Activated CD8-positive, alpha-beta T cell treated with anti-CD3 and anti-CD28 coated beads, Interleukin-2, amount 10 ng/mL, durations not matched to agents 7 days and 5 days (primary cell): ENCODE measurements at regions not wholly inside any gene's neighbourhood (a gene's known extent, or its start where the extent isn't known, plus 50 kb on each side); places are given as distances from the start of the nearest gene placed in this dataset.

Experiments used
- ATAC-seq: fragments of 150-1000 bp; cut with Tn5 transposase; one replicate; pipeline ENCODE4 v1.10.0; 2021; ENCODE audit warnings: moderate library complexity
- CTCF ChIA-PET: fragments of 350-600 bp; sonication (Branson Sonifier 250); formaldehyde crosslinking; loops from one replicate; lab custom pipeline; 2021; ENCODE audit warnings: antibody characterized with exemption; lab: Charles Lee
- POLR2A ChIA-PET: fragments of 350-600 bp; sonication (Branson Sonifier 250); formaldehyde crosslinking; loops from one replicate; lab custom pipeline; 2021; ENCODE audit warnings: antibody characterized with exemption; lab: Charles Lee
- DNase-seq: peaks from one replicate; pipeline ENCODE4 v3.0.0-alpha.2; 2020
- H3K27ac Mint-ChIP-seq: one replicate; pipeline ENCODE4 v1.8.0; 2021; ENCODE audit warnings: mild to moderate bottlenecking, mixed read lengths
- H3K27me3 Mint-ChIP-seq: one replicate; pipeline ENCODE4 v1.8.0; 2021; ENCODE audit warnings: low read depth, mixed read lengths
- H3K36me3 Mint-ChIP-seq: one replicate; pipeline ENCODE4 v1.8.0; 2021; ENCODE audit warnings: low read depth, mixed read lengths
- H3K4me1 Mint-ChIP-seq: one replicate; pipeline ENCODE4 v1.8.0; 2021; ENCODE audit warnings: low read depth, mixed read lengths
- H3K4me3 Mint-ChIP-seq: one replicate; pipeline ENCODE4 v1.8.0; 2021; ENCODE audit warnings: mild to moderate bottlenecking, mixed read lengths
- H3K9me3 Mint-ChIP-seq: one replicate; pipeline ENCODE4 v1.8.0; 2022; ENCODE audit warnings: mixed read lengths; ENCODE audit not compliant: insufficient read depth

- DNase-seq, result no peak
- no peaks in the 10 kb centered on the region for H3K9me3 Mint-ChIP-seq
- ChIA-PET POLR2A (no interaction called here), CTCF (interaction anchor here (0.5 to 0.6 kb wide), 2 partner anchors 38 to 291 kb away, joined by 3 read pairs; no protein-coding TSS in a partner anchor)
- no peak overlapping the region for H3K27ac Mint-ChIP-seq
- H3K4me3 Mint-ChIP-seq, result no peak overlapping the region
- no peaks in the 10 kb centered on the region for H3K36me3 Mint-ChIP-seq
- ATAC-seq, result no peak
- H3K4me1 Mint-ChIP-seq, result no peaks in the 10 kb centered on the region
- H3K27me3 Mint-ChIP-seq, result no peaks in the 10 kb centered on the region
Measured at GRCh38 chr1:218809625-218810024, 364.1 kb upstream of the LYPLAL1 start.

- Mint-ChIP-seq H3K27ac (no peak overlapping the region), H3K4me1 (no peaks in the 10 kb centered on the region), H3K4me3 (no peak overlapping the region), H3K9me3 (no peaks in the 10 kb centered on the region), H3K36me3 (no peaks in the 10 kb centered on the region), H3K27me3 (no peaks in the 10 kb centered on the region)
- ATAC-seq, result no peak
- POLR2A ChIA-PET, result no interaction called here
- DNase-seq, result no peak
- CTCF ChIA-PET, result no interaction called here
Measured at GRCh38 chr1:218810306-218810705, 363.4 kb upstream of the LYPLAL1 start.

DNA sequence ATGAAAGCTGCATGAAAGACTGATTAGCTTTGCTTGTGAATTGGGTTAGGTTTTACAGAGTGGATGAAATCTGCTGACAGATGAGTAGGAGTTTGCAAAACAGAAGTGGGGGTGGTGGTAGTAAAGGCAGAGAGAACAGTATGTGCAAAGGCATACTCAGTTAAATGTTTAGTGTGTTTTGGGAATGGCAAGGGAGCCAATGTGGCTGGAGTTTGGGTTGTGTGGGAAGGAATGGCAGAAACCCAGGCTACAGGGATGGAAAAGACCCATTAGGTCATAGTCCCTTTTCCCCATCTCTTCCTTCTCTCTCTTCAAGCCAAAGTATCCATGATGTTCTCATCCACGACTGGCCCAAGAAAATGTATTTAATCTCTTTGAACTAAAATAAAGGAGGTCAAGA is 362.2 kb upstream of the LYPLAL1 start:
- Mint-ChIP-seq H3K4me1 (no peaks in the 10 kb centered on the region), H3K36me3 (no peaks in the 10 kb centered on the region), H3K9me3 (no peaks in the 10 kb centered on the region), H3K4me3 (no peak overlapping the region), H3K27me3 (no peaks in the 10 kb centered on the region), H3K27ac (no peak overlapping the region)
- CTCF ChIA-PET, result no interaction called here
- POLR2A ChIA-PET, result no interaction called here
- no peak for DNase-seq
- ATAC-seq, result no peak

DNA sequence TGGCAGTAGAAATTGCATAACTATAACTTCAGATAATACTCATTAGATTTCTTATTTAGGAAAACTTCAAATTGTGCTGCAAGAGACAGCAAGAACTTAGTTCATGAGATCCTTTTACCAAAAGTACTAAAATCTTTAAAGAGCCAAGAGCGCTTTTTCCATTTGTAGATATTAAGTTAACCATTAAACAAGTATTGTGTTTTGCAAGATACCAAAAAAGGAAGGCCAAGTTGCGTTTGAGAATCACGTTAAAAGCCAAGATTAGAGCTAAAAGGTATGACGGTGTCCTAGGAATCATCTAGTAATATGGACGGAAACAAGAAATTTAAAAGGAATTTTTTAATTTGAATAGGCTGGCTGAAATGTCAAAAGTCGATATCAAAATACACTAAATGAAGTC is 361.3 kb upstream of the LYPLAL1 start:
- CTCF ChIA-PET, result no interaction called here

DNA sequence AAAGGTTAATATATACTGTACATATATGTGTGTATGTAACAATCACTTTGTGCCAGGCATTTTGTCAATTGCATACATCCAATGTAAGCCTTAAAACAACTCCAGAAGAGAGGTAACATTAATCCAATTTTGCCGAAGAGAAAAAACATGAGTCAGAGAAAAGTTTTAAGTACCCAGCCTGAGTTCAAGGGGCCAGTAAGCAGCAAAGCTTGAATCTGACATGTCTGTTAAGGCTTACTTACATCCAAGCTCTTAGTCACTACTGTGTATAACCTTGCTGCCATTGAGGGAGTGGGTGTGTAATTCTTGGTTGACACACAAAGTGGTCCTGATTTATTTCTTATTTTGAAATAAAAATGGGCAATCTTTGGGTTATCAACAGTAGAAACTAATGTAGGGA is 360.4 kb upstream of the LYPLAL1 start:
- Mint-ChIP-seq H3K27me3 (no peaks in the 10 kb centered on the region), H3K4me1 (no peaks in the 10 kb centered on the region), H3K36me3 (no peaks in the 10 kb centered on the region), H3K9me3 (no peaks in the 10 kb centered on the region), H3K4me3 (no peak overlapping the region), H3K27ac (no peak overlapping the region)
- ChIA-PET CTCF (no interaction called here), POLR2A (no interaction called here)
- no peak for ATAC-seq
- no peak for DNase-seq

More for the DNA sequence above, 361.3 kb upstream of the LYPLAL1 start:
- Mint-ChIP-seq H3K4me3 (no peak overlapping the region), H3K27ac (no peak overlapping the region), H3K9me3 (no peaks in the 10 kb centered on the region), H3K4me1 (no peaks in the 10 kb centered on the region), H3K36me3 (no peaks in the 10 kb centered on the region), H3K27me3 (no peaks in the 10 kb centered on the region)
- no peak for ATAC-seq
- POLR2A ChIA-PET, result no interaction called here
- DNase-seq, result no peak

GRCh38 chr1:218815076-218815475 is 358.6 kb upstream of the LYPLAL1 start:
- Mint-ChIP-seq H3K9me3 (no peaks in the 10 kb centered on the region), H3K27ac (no peak overlapping the region), H3K4me1 (no peaks in the 10 kb centered on the region), H3K36me3 (no peaks in the 10 kb centered on the region), H3K27me3 (no peaks in the 10 kb centered on the region), H3K4me3 (no peak overlapping the region)
- ChIA-PET POLR2A (no interaction called here), CTCF (no interaction called here)
- DNase-seq, result no peak
- no peak for ATAC-seq

DNA sequence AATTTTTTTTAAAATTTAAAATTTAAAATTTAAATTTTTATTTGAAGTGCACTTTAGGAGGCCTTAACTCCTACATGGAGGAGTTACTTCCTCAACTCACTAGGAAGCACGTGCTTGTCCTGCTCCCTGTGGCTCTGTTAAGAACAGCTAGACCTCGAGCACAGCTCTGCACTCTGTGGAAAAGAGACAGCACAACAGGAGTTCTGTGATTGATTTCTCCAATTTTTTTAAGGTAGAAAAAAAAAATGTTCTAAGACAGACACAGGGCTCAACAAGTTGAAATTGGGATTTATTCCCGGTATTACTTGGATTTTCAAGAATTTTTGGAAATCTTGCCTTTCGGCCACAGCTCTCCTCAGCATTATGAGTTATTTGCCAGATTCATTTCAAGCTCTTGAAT is 356.6 kb upstream of the LYPLAL1 start:
- H3K4me1 Mint-ChIP-seq, result no peaks in the 10 kb centered on the region
- ATAC-seq (no peak), DNase-seq (no peak)
- H3K4me3 Mint-ChIP-seq, result no peak overlapping the region
- ChIA-PET POLR2A (no interaction called here), CTCF (no interaction called here)
- H3K9me3 Mint-ChIP-seq, result no peaks in the 10 kb centered on the region
- no peak overlapping the region for H3K27ac Mint-ChIP-seq
- no peaks in the 10 kb centered on the region for H3K27me3 Mint-ChIP-seq
- H3K36me3 Mint-ChIP-seq, result no peaks in the 10 kb centered on the region

- Mint-ChIP-seq H3K4me1 (no peaks in the 10 kb centered on the region), H3K27ac (no peak overlapping the region), H3K36me3 (no peaks in the 10 kb centered on the region), H3K9me3 (no peaks in the 10 kb centered on the region), H3K4me3 (no peak overlapping the region), H3K27me3 (no peaks in the 10 kb centered on the region)
- ATAC-seq, result no peak
- CTCF ChIA-PET, result no interaction called here
- POLR2A ChIA-PET, result no interaction called here
- no peak for DNase-seq
Measured at GRCh38 chr1:218817691-218818465, 355.8 kb upstream of the LYPLAL1 start.

GRCh38 chr1:218823291-218823900 is 350.3 kb upstream of the LYPLAL1 start:
- H3K4me1 Mint-ChIP-seq, result no peaks in the 10 kb centered on the region
- H3K4me3 Mint-ChIP-seq, result no peak overlapping the region
- ATAC-seq, result no peak

GRCh38 chr1:218827486-218827885 is 346.2 kb upstream of the LYPLAL1 start:
- Mint-ChIP-seq H3K4me3 (no peak overlapping the region), H3K36me3 (no peaks in the 10 kb centered on the region), H3K27ac (no peak overlapping the region), H3K27me3 (no peaks in the 10 kb centered on the region), H3K4me1 (no peaks in the 10 kb centered on the region), H3K9me3 (no peaks in the 10 kb centered on the region)
- ChIA-PET POLR2A (no interaction called here), CTCF (no interaction called here)
- DNase-seq, result no peak
- no peak for ATAC-seq

More at GRCh38 chr1:218823291-218823900, 350.3 kb upstream of the LYPLAL1 start:
- Mint-ChIP-seq H3K27ac (no peak overlapping the region), H3K36me3 (no peaks in the 10 kb centered on the region), H3K27me3 (no peaks in the 10 kb centered on the region), H3K9me3 (no peaks in the 10 kb centered on the region)
- ChIA-PET POLR2A (no interaction called here), CTCF (no interaction called here)
- no peak for DNase-seq

GRCh38 chr1:218828125-218828650 is 345.5 kb upstream of the LYPLAL1 start:
- no peaks in the 10 kb centered on the region for H3K27me3 Mint-ChIP-seq
- no peak overlapping the region for H3K27ac Mint-ChIP-seq
- no peaks in the 10 kb centered on the region for H3K4me1 Mint-ChIP-seq
- no peak for DNase-seq
- H3K4me3 Mint-ChIP-seq, result no peak overlapping the region
- no peaks in the 10 kb centered on the region for H3K9me3 Mint-ChIP-seq
- no peaks in the 10 kb centered on the region for H3K36me3 Mint-ChIP-seq
- ChIA-PET POLR2A (no interaction called here), CTCF (no interaction called here)
- no peak for ATAC-seq

- Mint-ChIP-seq H3K27ac (no peak overlapping the region), H3K4me1 (no peaks in the 10 kb centered on the region), H3K27me3 (no peaks in the 10 kb centered on the region), H3K36me3 (no peaks in the 10 kb centered on the region), H3K4me3 (no peak overlapping the region), H3K9me3 (no peaks in the 10 kb centered on the region)
- POLR2A ChIA-PET, result no interaction called here
- no peak for DNase-seq
- CTCF ChIA-PET, result no interaction called here
- no peak for ATAC-seq
Measured at GRCh38 chr1:218829097-218829496, 344.6 kb upstream of the LYPLAL1 start.
